ENCODE measurements at regions not wholly inside any gene's neighbourhood (a gene's known extent, or its start where the extent isn't known, plus 50 kb on each side); places are given as distances from the start of the nearest gene placed in this dataset.

- TF ChIP-seq, protein P1, sequence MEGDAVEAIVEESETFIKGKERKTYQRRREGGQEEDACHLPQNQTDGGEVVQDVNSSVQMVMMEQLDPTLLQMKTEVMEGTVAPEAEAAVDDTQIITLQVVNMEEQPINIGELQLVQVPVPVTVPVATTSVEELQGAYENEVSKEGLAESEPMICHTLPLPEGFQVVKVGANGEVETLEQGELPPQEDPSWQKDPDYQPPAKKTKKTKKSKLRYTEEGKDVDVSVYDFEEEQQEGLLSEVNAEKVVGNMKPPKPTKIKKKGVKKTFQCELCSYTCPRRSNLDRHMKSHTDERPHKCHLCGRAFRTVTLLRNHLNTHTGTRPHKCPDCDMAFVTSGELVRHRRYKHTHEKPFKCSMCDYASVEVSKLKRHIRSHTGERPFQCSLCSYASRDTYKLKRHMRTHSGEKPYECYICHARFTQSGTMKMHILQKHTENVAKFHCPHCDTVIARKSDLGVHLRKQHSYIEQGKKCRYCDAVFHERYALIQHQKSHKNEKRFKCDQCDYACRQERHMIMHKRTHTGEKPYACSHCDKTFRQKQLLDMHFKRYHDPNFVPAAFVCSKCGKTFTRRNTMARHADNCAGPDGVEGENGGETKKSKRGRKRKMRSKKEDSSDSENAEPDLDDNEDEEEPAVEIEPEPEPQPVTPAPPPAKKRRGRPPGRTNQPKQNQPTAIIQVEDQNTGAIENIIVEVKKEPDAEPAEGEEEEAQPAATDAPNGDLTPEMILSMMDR (optimal IDR thresholded peaks at IDR 0.05 in 1 of 3, IDR thresholded peaks at IDR 0.05 in 1 of 3, conservative IDR thresholded peaks at IDR 0.05 in 1 of 3; ENCODE audit: extremely low read depth in 1 of 3, insufficient read depth in 2 of 3, low read length in 3 of 3) = no peak
- TF ChIP-seq EZH2 (IDR thresholded peaks at IDR 0.05; ENCODE audit: low read length) = no peak
These were observed 568.9 kb downstream of the DMRTA1 start for GRCh38 chr9:23015557-23015956.
